ENCODE measurements at regions not wholly inside any gene's neighbourhood (a gene's known extent, or its start where the extent isn't known, plus 50 kb on each side); places are given as distances from the start of the nearest gene placed in this dataset.

GRCh38 chr21:35324372-35325220 is 275.5 kb upstream of the RUNX1 start:
- TF ChIP-seq CTCF (IDR thresholded peaks at IDR 0.05) (no peak), POLR2AphosphoS5 (IDR thresholded peaks at IDR 0.05; ENCODE audit: low read depth, low read length) (no peak), TCF7L2 (IDR thresholded peaks at IDR 0.05; ENCODE audit: low read depth, low read length) (no peak), REST (IDR thresholded peaks at IDR 0.05; ENCODE audit: insufficient read depth in 1 of 2, low read depth in 2 of 2, low read length in 1 of 2) (no peak)
